ENCODE measurements at regions not wholly inside any gene's neighbourhood (a gene's known extent, or its start where the extent isn't known, plus 50 kb on each side); places are given as distances from the start of the nearest gene placed in this dataset.

GRCh38 chr6:135557582-135557981 is 60.0 kb upstream of the AHI1 start:
- TF ChIP-seq POLR2A (IDR thresholded peaks at IDR 0.05): no peak
- no peak for TF ChIP-seq CTCF (IDR thresholded peaks at IDR 0.05)

Measured in body of pancreas (tissue), 4 donors.